Fibroblast of lung (primary cell): ENCODE measurements at regions not wholly inside any gene's neighbourhood (a gene's known extent, or its start where the extent isn't known, plus 50 kb on each side); places are given as distances from the start of the nearest gene placed in this dataset.

Experiments
- DNase-seq, 2 donors: peaks; one replicate each; pipeline versions ENCODE4 v3.0.0 to v3.0.0-alpha.2; 2010; ENCODE audit warnings: low read depth in 2 of 2
- H2AFZ ChIP-seq: 2 replicates; pipeline ENCODE4 v1.5.1; 2012; ENCODE audit warnings: low read length, control low read depth, inconsistent platforms
- H3K27ac ChIP-seq: 2 replicates; pipeline ENCODE4 v1.5.1; 2011; ENCODE audit warnings: low read length, control low read depth; ENCODE audit not compliant: insufficient read depth
- H3K27me3 ChIP-seq: 2 replicates; pipeline ENCODE4 v1.5.1; 2011; ENCODE audit warnings: mild to moderate bottlenecking, low read length; ENCODE audit not compliant: control insufficient read depth, insufficient read depth
- H3K36me3 ChIP-seq: 2 replicates; pipeline ENCODE4 v1.5.1; 2011; ENCODE audit warnings: low read length; ENCODE audit not compliant: control insufficient read depth, insufficient read depth
- H3K4me1 ChIP-seq: 2 replicates; pipeline ENCODE4 v1.5.1; 2011; ENCODE audit warnings: low read length; ENCODE audit not compliant: control insufficient read depth, insufficient read depth; ENCODE audit errors: extremely low read depth
- H3K4me2 ChIP-seq: 2 replicates; pipeline ENCODE4 v1.5.1; 2011; ENCODE audit warnings: low read length, control low read depth; ENCODE audit not compliant: insufficient read depth; ENCODE audit errors: extremely low read depth
- H3K4me3 ChIP-seq, 4 experiments: fragments of 200-600 bp in 1 of 4; sonication (generic) in 1 of 4; replicated peaks in 1 of 4; 2 replicates each; pipeline ENCODE4 v1.5.1; 2011 to 2016; ENCODE audit warnings: low read length in 4 of 4, low read depth in 3 of 4, mild to moderate bottlenecking in 3 of 4, control low read depth in 2 of 4, inconsistent platforms in 1 of 4, mixed read lengths in 1 of 4; ENCODE audit not compliant: insufficient read depth in 1 of 4; ENCODE audit errors: control extremely low read depth in 1 of 4
- H3K79me2 ChIP-seq: 2 replicates; pipeline ENCODE4 v1.5.1; 2012; ENCODE audit warnings: mild to moderate bottlenecking, low read length, inconsistent platforms; ENCODE audit not compliant: control insufficient read depth, insufficient read depth
- H3K9ac ChIP-seq: 2 replicates; pipeline ENCODE4 v1.5.1; 2011; ENCODE audit warnings: mild to moderate bottlenecking, low read length, control low read depth; ENCODE audit not compliant: insufficient read depth
- H3K9me3 ChIP-seq: 2 replicates; pipeline ENCODE4 v1.5.1; 2012; ENCODE audit warnings: low read depth, low read length; ENCODE audit not compliant: control insufficient read depth, insufficient read depth
- H4K20me1 ChIP-seq: 2 replicates; pipeline ENCODE4 v1.5.1; 2011; ENCODE audit warnings: low read length; ENCODE audit not compliant: control insufficient read depth, insufficient read depth; ENCODE audit errors: extremely low read depth
- CTCF ChIP-seq, 2 donors: IDR thresholded peaks in 1 of 2; conservative IDR thresholded peaks in 1 of 2; 1 replicate in 1 of 2; 2 replicates in 1 of 2; pipeline ENCODE4 v1.5.1; 2011 to 2012; ENCODE audit warnings: low read length in 2 of 2, control low read depth in 1 of 2, inconsistent platforms in 1 of 2, low read depth in 1 of 2, mild to moderate bottlenecking in 1 of 2
- EZH2 ChIP-seq: IDR thresholded peaks from 2 replicates; pipeline ENCODE4 v1.5.1; 2012; ENCODE audit warnings: low read length, control low read depth, mild to moderate bottlenecking; ENCODE audit errors: missing control alignments

GRCh38 chr2:163436963-163437362 is 298.8 kb downstream of the FIGN start:
- no peak overlapping the region for H3K9ac ChIP-seq
- H3K9me3 ChIP-seq, result no peaks in the 10 kb centered on the region
- no peak overlapping the region for H2AFZ ChIP-seq
- no peak overlapping the region for H3K4me3 ChIP-seq
- H3K4me1 ChIP-seq, result no peaks in the 10 kb centered on the region
- H3K36me3 ChIP-seq, result no peaks in the 10 kb centered on the region
- TF ChIP-seq CTCF (conservative IDR thresholded peaks at IDR 0.05 in 1 of 2, IDR thresholded peaks at IDR 0.05 in 1 of 2; ENCODE audit: low read depth in 1 of 2, low read length in 2 of 2), result no peak
- TF ChIP-seq EZH2, result no peak
- H4K20me1 ChIP-seq, result no peaks in the 10 kb centered on the region
- H3K27me3 ChIP-seq, result no peaks in the 10 kb centered on the region
- no peaks in the 10 kb centered on the region for H3K79me2 ChIP-seq
- H3K4me2 ChIP-seq, result no peak overlapping the region
- H3K27ac ChIP-seq, result no peak overlapping the region
- DNase-seq, result no peak

- Histone ChIP-seq H3K4me2 (no peak overlapping the region), H3K36me3 (no peaks in the 10 kb centered on the region), H3K9me3 (no peaks in the 10 kb centered on the region), H3K27ac (no peak overlapping the region), H3K9ac (no peak overlapping the region), H4K20me1 (no peaks in the 10 kb centered on the region), H3K27me3 (no peaks in the 10 kb centered on the region), H3K79me2 (no peaks in the 10 kb centered on the region), H3K4me3 (no peak overlapping the region), H3K4me1 (no peaks in the 10 kb centered on the region), H2AFZ (no peak overlapping the region)
- TF ChIP-seq EZH2, result no peak
- DNase-seq, result no peak
Observed at GRCh38 chr2:163428187-163428586, 307.6 kb downstream of the FIGN start.

GRCh38 chr2:163420604-163421003 is 315.2 kb downstream of the FIGN start:
- H3K4me3 ChIP-seq, result no peak overlapping the region
- no peak overlapping the region for H3K4me2 ChIP-seq
- H3K79me2 ChIP-seq, result no peaks in the 10 kb centered on the region
- no peak for TF ChIP-seq CTCF (conservative IDR thresholded peaks at IDR 0.05 in 1 of 2, IDR thresholded peaks at IDR 0.05 in 1 of 2; ENCODE audit: low read depth in 1 of 2, low read length in 2 of 2)
- no peaks in the 10 kb centered on the region for H3K36me3 ChIP-seq
- no peak overlapping the region for H2AFZ ChIP-seq
- no peak overlapping the region for H3K9ac ChIP-seq
- H3K4me1 ChIP-seq, result no peaks in the 10 kb centered on the region
- no peaks in the 10 kb centered on the region for H3K9me3 ChIP-seq
- no peak overlapping the region for H3K27ac ChIP-seq
- no peaks in the 10 kb centered on the region for H4K20me1 ChIP-seq
- H3K27me3 ChIP-seq, result no peaks in the 10 kb centered on the region
- no peak for DNase-seq
